ENCODE measurements at regions not wholly inside any gene's neighbourhood (a gene's known extent, or its start where the extent isn't known, plus 50 kb on each side); places are given as distances from the start of the nearest gene placed in this dataset.

DNA sequence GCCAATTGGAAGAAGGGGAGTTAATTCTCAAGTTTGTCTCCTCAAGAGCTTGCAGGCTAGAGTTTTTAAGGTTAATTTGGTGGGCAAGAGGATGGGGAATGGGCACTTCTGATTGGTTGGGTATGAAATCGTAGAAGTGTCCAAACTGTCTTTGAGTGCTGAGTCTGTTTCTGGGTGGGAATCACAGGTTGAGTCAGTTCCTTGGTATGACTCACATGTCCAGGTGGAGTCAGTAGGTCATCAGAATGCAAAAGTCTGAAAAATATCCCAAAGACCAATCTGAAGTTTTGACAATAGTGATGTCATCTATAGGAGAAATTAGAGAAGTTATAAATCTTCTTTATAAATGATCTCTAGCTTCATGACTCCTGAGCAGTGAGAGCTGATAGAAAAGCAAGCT, 1252.2 kb downstream of the REEP3 start:
- no peaks in the 10 kb centered on the region for H3K4me1 Mint-ChIP-seq
- H3K27ac Mint-ChIP-seq = no peak overlapping the region
- no peak overlapping the region for H3K4me2 ChIP-seq
- H3K4me3 ChIP-seq = no peak overlapping the region
- H3K79me2 ChIP-seq (replicated peaks; ENCODE audit: insufficient read depth) = no peaks in the 10 kb centered on the region
- H3K4me3 Mint-ChIP-seq = no peak overlapping the region
- no peaks in the 10 kb centered on the region for H3K36me3 Mint-ChIP-seq (ENCODE audit: low read depth)
- H3K9me3 Mint-ChIP-seq = no peaks in the 10 kb centered on the region
- H3K36me3 ChIP-seq (ENCODE audit: insufficient read depth) = no peaks in the 10 kb centered on the region
- DNase-seq (ENCODE audit: low spot score) = no peak
- TF ChIP-seq CREB1 (CRISPR knock-in tag; IDR thresholded peaks at IDR 0.05; ENCODE audit: low read depth) (no peak), EZH2 (IDR thresholded peaks at IDR 0.05; ENCODE audit: low read depth, unreplicated experiment) (no peak), ZNF114 (CRISPR knock-in tag; IDR thresholded peaks at IDR 0.05) (no peak), STAT1 (IDR thresholded peaks at IDR 0.05; ENCODE audit: unreplicated experiment) (no peak), NANOG (IDR thresholded peaks at IDR 0.05; ENCODE audit: borderline replicate concordance) (no peak), JUNB (IDR thresholded peaks at IDR 0.05; ENCODE audit: unreplicated experiment) (no peak), EZH2phosphoT487 (IDR thresholded peaks at IDR 0.05; ENCODE audit: unreplicated experiment) (no peak), POLR2AphosphoS5 (IDR thresholded peaks at IDR 0.05; ENCODE audit: low read depth) (no peak), ZNF331 (CRISPR knock-in tag; IDR thresholded peaks at IDR 0.05; ENCODE audit: low read depth) (no peak), ZNF462 (CRISPR knock-in tag; IDR thresholded peaks at IDR 0.05) (no peak)
- TF ChIP-seq, protein P1, sequence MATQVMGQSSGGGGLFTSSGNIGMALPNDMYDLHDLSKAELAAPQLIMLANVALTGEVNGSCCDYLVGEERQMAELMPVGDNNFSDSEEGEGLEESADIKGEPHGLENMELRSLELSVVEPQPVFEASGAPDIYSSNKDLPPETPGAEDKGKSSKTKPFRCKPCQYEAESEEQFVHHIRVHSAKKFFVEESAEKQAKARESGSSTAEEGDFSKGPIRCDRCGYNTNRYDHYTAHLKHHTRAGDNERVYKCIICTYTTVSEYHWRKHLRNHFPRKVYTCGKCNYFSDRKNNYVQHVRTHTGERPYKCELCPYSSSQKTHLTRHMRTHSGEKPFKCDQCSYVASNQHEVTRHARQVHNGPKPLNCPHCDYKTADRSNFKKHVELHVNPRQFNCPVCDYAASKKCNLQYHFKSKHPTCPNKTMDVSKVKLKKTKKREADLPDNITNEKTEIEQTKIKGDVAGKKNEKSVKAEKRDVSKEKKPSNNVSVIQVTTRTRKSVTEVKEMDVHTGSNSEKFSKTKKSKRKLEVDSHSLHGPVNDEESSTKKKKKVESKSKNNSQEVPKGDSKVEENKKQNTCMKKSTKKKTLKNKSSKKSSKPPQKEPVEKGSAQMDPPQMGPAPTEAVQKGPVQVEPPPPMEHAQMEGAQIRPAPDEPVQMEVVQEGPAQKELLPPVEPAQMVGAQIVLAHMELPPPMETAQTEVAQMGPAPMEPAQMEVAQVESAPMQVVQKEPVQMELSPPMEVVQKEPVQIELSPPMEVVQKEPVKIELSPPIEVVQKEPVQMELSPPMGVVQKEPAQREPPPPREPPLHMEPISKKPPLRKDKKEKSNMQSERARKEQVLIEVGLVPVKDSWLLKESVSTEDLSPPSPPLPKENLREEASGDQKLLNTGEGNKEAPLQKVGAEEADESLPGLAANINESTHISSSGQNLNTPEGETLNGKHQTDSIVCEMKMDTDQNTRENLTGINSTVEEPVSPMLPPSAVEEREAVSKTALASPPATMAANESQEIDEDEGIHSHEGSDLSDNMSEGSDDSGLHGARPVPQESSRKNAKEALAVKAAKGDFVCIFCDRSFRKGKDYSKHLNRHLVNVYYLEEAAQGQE (IDR thresholded peaks at IDR 0.05; ENCODE audit: unreplicated experiment) = no peak
- TF ChIP-seq, protein P2, sequence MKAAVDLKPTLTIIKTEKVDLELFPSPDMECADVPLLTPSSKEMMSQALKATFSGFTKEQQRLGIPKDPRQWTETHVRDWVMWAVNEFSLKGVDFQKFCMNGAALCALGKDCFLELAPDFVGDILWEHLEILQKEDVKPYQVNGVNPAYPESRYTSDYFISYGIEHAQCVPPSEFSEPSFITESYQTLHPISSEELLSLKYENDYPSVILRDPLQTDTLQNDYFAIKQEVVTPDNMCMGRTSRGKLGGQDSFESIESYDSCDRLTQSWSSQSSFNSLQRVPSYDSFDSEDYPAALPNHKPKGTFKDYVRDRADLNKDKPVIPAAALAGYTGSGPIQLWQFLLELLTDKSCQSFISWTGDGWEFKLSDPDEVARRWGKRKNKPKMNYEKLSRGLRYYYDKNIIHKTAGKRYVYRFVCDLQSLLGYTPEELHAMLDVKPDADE (IDR thresholded peaks at IDR 0.05) = no peak
- TF ChIP-seq, protein P3, sequence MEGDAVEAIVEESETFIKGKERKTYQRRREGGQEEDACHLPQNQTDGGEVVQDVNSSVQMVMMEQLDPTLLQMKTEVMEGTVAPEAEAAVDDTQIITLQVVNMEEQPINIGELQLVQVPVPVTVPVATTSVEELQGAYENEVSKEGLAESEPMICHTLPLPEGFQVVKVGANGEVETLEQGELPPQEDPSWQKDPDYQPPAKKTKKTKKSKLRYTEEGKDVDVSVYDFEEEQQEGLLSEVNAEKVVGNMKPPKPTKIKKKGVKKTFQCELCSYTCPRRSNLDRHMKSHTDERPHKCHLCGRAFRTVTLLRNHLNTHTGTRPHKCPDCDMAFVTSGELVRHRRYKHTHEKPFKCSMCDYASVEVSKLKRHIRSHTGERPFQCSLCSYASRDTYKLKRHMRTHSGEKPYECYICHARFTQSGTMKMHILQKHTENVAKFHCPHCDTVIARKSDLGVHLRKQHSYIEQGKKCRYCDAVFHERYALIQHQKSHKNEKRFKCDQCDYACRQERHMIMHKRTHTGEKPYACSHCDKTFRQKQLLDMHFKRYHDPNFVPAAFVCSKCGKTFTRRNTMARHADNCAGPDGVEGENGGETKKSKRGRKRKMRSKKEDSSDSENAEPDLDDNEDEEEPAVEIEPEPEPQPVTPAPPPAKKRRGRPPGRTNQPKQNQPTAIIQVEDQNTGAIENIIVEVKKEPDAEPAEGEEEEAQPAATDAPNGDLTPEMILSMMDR (conservative IDR thresholded peaks at IDR 0.05; ENCODE audit: low read depth in 2 of 2) = no peak
- no peak overlapping the region for H3K27ac ChIP-seq (ENCODE audit: low read depth)
- no peaks in the 10 kb centered on the region for H4K20me1 ChIP-seq (replicated peaks; ENCODE audit: insufficient read depth)
- H3K27me3 Mint-ChIP-seq (ENCODE audit: insufficient read depth, low read depth, poor library complexity) = no peaks in the 10 kb centered on the region
- H3K9me2 ChIP-seq (ENCODE audit: insufficient read depth) = no peaks in the 10 kb centered on the region
- H3K27me3 ChIP-seq (ENCODE audit: insufficient read depth) = no peaks in the 10 kb centered on the region
- ATAC-seq = no peak
- no peaks in the 10 kb centered on the region for H3K4me1 ChIP-seq (ENCODE audit: insufficient read depth)
- no peak overlapping the region for H2AFZ ChIP-seq
- no peaks in the 10 kb centered on the region for H3F3A ChIP-seq (replicated peaks; ENCODE audit: low read depth)
